Body of pancreas (tissue), 4 donors: ENCODE measurements at regions not wholly inside any gene's neighbourhood (a gene's known extent, or its start where the extent isn't known, plus 50 kb on each side); places are given as distances from the start of the nearest gene placed in this dataset.

Source experiments
- POLR2A ChIP-seq, 3 donors: fragments of 450-650 bp; IDR thresholded peaks; one replicate each; pipeline ENCODE4 v1.6.1; 2016; ENCODE audit warnings: antibody characterized with exemption in 3 of 3, mild to moderate bottlenecking in 2 of 3
- TF ChIP-seq, protein P1 (sequence below), 7 experiments: fragments of 450-650 bp in 4 of 7; fragments of 200-600 bp in 3 of 7; sonication (generic) in 3 of 7; IDR thresholded peaks; one replicate each; pipeline ENCODE4 v1.5.1; 2016 to 2019; ENCODE audit warnings: antibody characterized with exemption in 7 of 7

DNA sequence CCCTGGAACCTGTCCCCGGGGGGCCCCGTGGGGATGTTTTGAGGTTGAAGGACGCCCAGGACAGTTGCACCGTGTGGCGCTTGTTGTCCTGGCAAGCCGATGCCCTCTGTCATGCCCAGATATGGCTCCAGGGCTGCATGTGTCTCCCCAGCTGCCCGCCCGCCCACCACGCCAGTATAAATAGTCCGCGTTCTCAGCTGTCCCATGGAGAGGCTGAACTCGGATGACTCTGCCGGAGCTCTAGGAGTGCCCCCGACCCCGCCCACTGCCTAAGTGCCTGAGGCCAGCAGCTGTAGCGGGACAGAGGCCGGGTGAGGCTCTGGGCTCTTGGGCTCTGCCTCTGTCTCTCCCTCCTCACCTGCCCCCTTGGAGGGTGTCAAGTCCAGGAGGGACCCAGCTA is 83.0 kb upstream of the GATA5 start:
- TF ChIP-seq, protein P1, sequence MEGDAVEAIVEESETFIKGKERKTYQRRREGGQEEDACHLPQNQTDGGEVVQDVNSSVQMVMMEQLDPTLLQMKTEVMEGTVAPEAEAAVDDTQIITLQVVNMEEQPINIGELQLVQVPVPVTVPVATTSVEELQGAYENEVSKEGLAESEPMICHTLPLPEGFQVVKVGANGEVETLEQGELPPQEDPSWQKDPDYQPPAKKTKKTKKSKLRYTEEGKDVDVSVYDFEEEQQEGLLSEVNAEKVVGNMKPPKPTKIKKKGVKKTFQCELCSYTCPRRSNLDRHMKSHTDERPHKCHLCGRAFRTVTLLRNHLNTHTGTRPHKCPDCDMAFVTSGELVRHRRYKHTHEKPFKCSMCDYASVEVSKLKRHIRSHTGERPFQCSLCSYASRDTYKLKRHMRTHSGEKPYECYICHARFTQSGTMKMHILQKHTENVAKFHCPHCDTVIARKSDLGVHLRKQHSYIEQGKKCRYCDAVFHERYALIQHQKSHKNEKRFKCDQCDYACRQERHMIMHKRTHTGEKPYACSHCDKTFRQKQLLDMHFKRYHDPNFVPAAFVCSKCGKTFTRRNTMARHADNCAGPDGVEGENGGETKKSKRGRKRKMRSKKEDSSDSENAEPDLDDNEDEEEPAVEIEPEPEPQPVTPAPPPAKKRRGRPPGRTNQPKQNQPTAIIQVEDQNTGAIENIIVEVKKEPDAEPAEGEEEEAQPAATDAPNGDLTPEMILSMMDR (IDR thresholded peaks at IDR 0.05) = no peak
- TF ChIP-seq POLR2A (IDR thresholded peaks at IDR 0.05) = no peak
